Osteoblast (primary cell): ENCODE measurements at regions not wholly inside any gene's neighbourhood (a gene's known extent, or its start where the extent isn't known, plus 50 kb on each side); places are given as distances from the start of the nearest gene placed in this dataset.

ENCODE experiments used
- DNase-seq: peaks from one replicate; pipeline ENCODE4 v3.0.0; 2011; ENCODE audit warnings: low spot score, mixed read lengths; ENCODE audit not compliant: insufficient read length; ENCODE audit errors: missing footprints
- H2AFZ ChIP-seq: 2 replicates; pipeline ENCODE4 v1.6.0; 2011; ENCODE audit warnings: mild to moderate bottlenecking, low read length
- H3K27ac ChIP-seq: 2 replicates; pipeline ENCODE4 v1.5.1; 2011; ENCODE audit warnings: mild to moderate bottlenecking, low read depth, low read length, moderate library complexity
- H3K27me3 ChIP-seq: 2 replicates; pipeline ENCODE4 v1.6.0; 2012; ENCODE audit warnings: mild to moderate bottlenecking, control low read depth, inconsistent platforms, low read length, moderate library complexity; ENCODE audit not compliant: insufficient read depth
- H3K36me3 ChIP-seq: 2 replicates; pipeline ENCODE4 v1.5.1; 2011; ENCODE audit warnings: mild to moderate bottlenecking, low read length, control low read depth, moderate library complexity; ENCODE audit not compliant: insufficient read depth
- H3K4me1 ChIP-seq: 2 replicates; pipeline ENCODE4 v1.5.1; 2011; ENCODE audit warnings: mild to moderate bottlenecking, low read length, control low read depth, moderate library complexity; ENCODE audit not compliant: insufficient read depth
- H3K4me2 ChIP-seq: 2 replicates; pipeline ENCODE4 v1.6.0; 2011; ENCODE audit warnings: mild to moderate bottlenecking, low read length; ENCODE audit not compliant: insufficient read depth
- H3K4me3 ChIP-seq: fragments of 200-600 bp; sonication (generic); 3 replicates; pipeline ENCODE4 v1.5.1; 2012; ENCODE audit warnings: mild to moderate bottlenecking, low read length, inconsistent platforms; ENCODE audit not compliant: insufficient read depth
- H3K79me2 ChIP-seq: 2 replicates; pipeline ENCODE4 v1.6.0; 2012; ENCODE audit warnings: mild to moderate bottlenecking, low read length, control low read depth, inconsistent platforms; ENCODE audit not compliant: insufficient read depth
- H3K9me3 ChIP-seq: 2 replicates; pipeline ENCODE4 v1.5.1; 2011; ENCODE audit warnings: low read depth, low read length, control low read depth
- H4K20me1 ChIP-seq: 2 replicates; pipeline ENCODE4 v1.6.0; 2012; ENCODE audit warnings: mild to moderate bottlenecking, low read length, control low read depth; ENCODE audit not compliant: insufficient read depth
- CTCF ChIP-seq: IDR thresholded peaks from 2 replicates; pipeline ENCODE4 v1.5.1; 2011; ENCODE audit warnings: mild to moderate bottlenecking, low read depth, low read length, moderate library complexity; ENCODE audit errors: extremely low read depth

- no peak overlapping the region for H3K27ac ChIP-seq
- H3K4me1 ChIP-seq = peaks cover 28% of the 10 kb centered on the region
- no peak overlapping the region for H3K4me3 ChIP-seq
- no peak overlapping the region for H3K4me2 ChIP-seq
- no peaks in the 10 kb centered on the region for H4K20me1 ChIP-seq
- H2AFZ ChIP-seq = no peak overlapping the region
- no peaks in the 10 kb centered on the region for H3K27me3 ChIP-seq
- no peaks in the 10 kb centered on the region for H3K79me2 ChIP-seq
- TF ChIP-seq CTCF = no peak
- no peaks in the 10 kb centered on the region for H3K9me3 ChIP-seq
- DNase-seq = no peak
- no peaks in the 10 kb centered on the region for H3K36me3 ChIP-seq
Observed at GRCh38 chrX:109845996-109846395, 112.9 kb upstream of the ACSL4 start.

- Histone ChIP-seq H3K9me3 (no peaks in the 10 kb centered on the region), H4K20me1 (no peaks in the 10 kb centered on the region), H3K27ac (peak overlapping the region; percentile 74), H3K4me3 (peak overlapping the region; percentile 1), H3K36me3 (no peaks in the 10 kb centered on the region), H2AFZ (peak overlapping the region; percentile 47), H3K4me1 (peaks cover 21% of the 10 kb centered on the region), H3K27me3 (no peaks in the 10 kb centered on the region), H3K79me2 (no peaks in the 10 kb centered on the region), H3K4me2 (peak overlapping the region; percentile 68)
- no peak for DNase-seq
- TF ChIP-seq CTCF = no peak
Observed at GRCh38 chrX:109847257-109848187, 114.5 kb upstream of the ACSL4 start.

GRCh38 chrX:109848461-109849050 lies 115.5 kb upstream of the ACSL4 start:
- H3K79me2 ChIP-seq = no peaks in the 10 kb centered on the region
- no peak overlapping the region for H3K4me3 ChIP-seq
- H2AFZ ChIP-seq = no peak overlapping the region
- TF ChIP-seq CTCF = no peak
- H3K4me1 ChIP-seq = peaks cover 21% of the 10 kb centered on the region
- no peaks in the 10 kb centered on the region for H3K36me3 ChIP-seq
- H3K27me3 ChIP-seq = no peaks in the 10 kb centered on the region
- H4K20me1 ChIP-seq = no peaks in the 10 kb centered on the region
- no peak overlapping the region for H3K4me2 ChIP-seq
- H3K27ac ChIP-seq = peak overlapping the region; percentile 74
- no peaks in the 10 kb centered on the region for H3K9me3 ChIP-seq
- no peak for DNase-seq

GRCh38 chrX:109854096-109854495 lies 121.0 kb upstream of the ACSL4 start:
- TF ChIP-seq CTCF = no peak

More at GRCh38 chrX:109854096-109854495, 121.0 kb upstream of the ACSL4 start:
- Histone ChIP-seq H3K27me3 (no peaks in the 10 kb centered on the region), H3K36me3 (no peaks in the 10 kb centered on the region), H2AFZ (no peak overlapping the region), H4K20me1 (no peaks in the 10 kb centered on the region), H3K4me1 (peaks cover 15% of the 10 kb centered on the region), H3K79me2 (no peaks in the 10 kb centered on the region), H3K27ac (no peak overlapping the region), H3K9me3 (no peaks in the 10 kb centered on the region), H3K4me3 (no peak overlapping the region), H3K4me2 (no peak overlapping the region)
- no peak for DNase-seq
